Activated effector memory CD4-positive, alpha-beta T cell treated with Interleukin-2 at 50 U/mL for 16 hours (primary cell): ENCODE measurements at regions not wholly inside any gene's neighbourhood (a gene's known extent, or its start where the extent isn't known, plus 50 kb on each side); places are given as distances from the start of the nearest gene placed in this dataset.

ENCODE experiments used
- DNase-seq: peaks from one replicate; pipeline ENCODE4 v3.0.0-alpha.2; 2020

GRCh38 chr6:41451515-41452163 lies 94.5 kb upstream of the FOXP4 start:
- no peak for DNase-seq

- DNase-seq, result no peak
These were observed 93.4 kb upstream of the FOXP4 start for GRCh38 chr6:41452763-41453162.

GRCh38 chr6:41453244-41453643 lies 92.9 kb upstream of the FOXP4 start:
- DNase-seq, result no peak

GRCh38 chr6:41454189-41454789 lies 91.9 kb upstream of the FOXP4 start:
- no peak for DNase-seq

- DNase-seq, result no peak
These were observed 90.8 kb upstream of the FOXP4 start for GRCh38 chr6:41455410-41455809.

GRCh38 chr6:41455818-41456217 lies 90.4 kb upstream of the FOXP4 start:
- DNase-seq, result no peak

- DNase-seq, result no peak
These were observed 88.9 kb upstream of the FOXP4 start for GRCh38 chr6:41457303-41457670.

- no peak for DNase-seq
These were observed 86.4 kb upstream of the FOXP4 start for GRCh38 chr6:41459738-41460137.

- DNase-seq, result no peak
These were observed 85.3 kb upstream of the FOXP4 start for GRCh38 chr6:41460742-41461336.

- no peak for DNase-seq
These were observed 84.1 kb upstream of the FOXP4 start for GRCh38 chr6:41462033-41462432.

GRCh38 chr6:41463062-41463930 lies 82.9 kb upstream of the FOXP4 start:
- DNase-seq, result no peak

- no peak for DNase-seq
These were observed 82.2 kb upstream of the FOXP4 start for GRCh38 chr6:41464019-41464418.

- no peak for DNase-seq
These were observed 81.7 kb upstream of the FOXP4 start for GRCh38 chr6:41464481-41464880.

GRCh38 chr6:41466437-41466990 lies 79.7 kb upstream of the FOXP4 start:
- no peak for DNase-seq

- no peak for DNase-seq
These were observed 79.1 kb upstream of the FOXP4 start for GRCh38 chr6:41467061-41467460.

- DNase-seq, result no peak
These were observed 78.4 kb upstream of the FOXP4 start for GRCh38 chr6:41467627-41468404.

GRCh38 chr6:41469156-41470028 lies 76.8 kb upstream of the FOXP4 start:
- DNase-seq, result no peak

- no peak for DNase-seq
These were observed 76.2 kb upstream of the FOXP4 start for GRCh38 chr6:41470029-41470330.

GRCh38 chr6:41470331-41471063 lies 75.7 kb upstream of the FOXP4 start:
- DNase-seq, result no peak

GRCh38 chr6:41471064-41471895 lies 74.9 kb upstream of the FOXP4 start:
- DNase-seq, result no peak
